G401.6 (cell line): ENCODE measurements at regions not wholly inside any gene's neighbourhood (a gene's known extent, or its start where the extent isn't known, plus 50 kb on each side); places are given as distances from the start of the nearest gene placed in this dataset.
"Not testable (repeated sequence)": the region's sequence is repeated elsewhere in the genome, so short reads cannot be mapped to it uniquely, and the experiment has no call there.

Experiments
- FAIRE-seq: peaks from 2 replicates; lab custom pipeline; 2012; peaks lifted over from hg19 to GRCh38; lab: Jason Lieb, UNC

DNA sequence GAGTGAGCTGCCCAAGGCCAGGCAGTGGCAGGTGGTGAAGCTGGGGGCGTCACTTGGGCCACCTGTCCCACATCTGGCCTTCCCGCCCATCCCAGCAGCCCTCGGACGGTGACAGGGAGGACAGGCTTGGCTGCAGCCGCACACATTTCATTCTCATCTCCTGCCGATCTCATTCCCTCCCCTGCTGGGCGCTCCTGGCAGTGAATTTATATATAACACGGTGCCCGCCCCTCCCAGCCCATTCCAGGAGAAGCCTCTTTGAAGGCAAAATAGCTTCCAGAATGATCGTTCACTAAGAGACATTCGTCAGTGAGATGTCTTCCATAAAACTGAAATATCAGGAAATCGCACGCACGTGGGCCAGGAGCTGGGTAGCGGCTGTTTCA lies 861.3 kb downstream of the TBC1D22A start:
- FAIRE-seq, result no peak

DNA sequence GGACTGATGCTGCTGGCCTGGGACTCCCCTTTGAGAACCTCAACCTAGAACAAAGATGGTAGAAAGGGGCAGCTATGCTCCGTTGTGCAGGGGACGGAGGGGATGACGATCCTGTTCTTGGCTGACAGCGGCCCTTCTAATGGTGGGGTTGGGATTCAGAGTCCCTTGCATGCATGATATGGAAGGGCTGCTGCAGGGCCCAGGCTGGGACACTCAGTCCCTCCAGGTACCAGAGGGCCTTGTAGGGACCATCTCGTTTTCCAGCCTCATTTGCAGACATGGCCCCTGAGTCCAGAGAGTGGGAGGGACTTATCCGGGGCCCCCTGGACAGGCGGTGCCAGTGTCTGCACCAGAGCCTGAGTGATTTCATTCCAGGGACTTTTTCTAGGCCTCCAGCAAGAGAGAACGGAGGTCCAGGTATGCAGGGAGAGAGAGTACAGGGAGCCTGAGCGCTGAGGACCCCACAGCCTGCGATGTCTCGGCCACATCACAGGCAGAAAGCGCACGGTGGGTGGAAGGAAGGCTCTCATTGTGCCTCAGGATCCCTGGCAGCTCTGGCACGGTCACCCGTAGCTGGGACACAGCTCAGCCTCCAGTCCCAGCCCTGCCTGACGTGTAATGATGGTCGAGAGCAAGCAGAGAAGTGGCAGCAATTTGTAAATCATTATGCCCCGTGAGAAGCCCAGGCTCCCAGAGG lies 860.8 kb downstream of the TBC1D22A start:
- FAIRE-seq, result no peak

DNA sequence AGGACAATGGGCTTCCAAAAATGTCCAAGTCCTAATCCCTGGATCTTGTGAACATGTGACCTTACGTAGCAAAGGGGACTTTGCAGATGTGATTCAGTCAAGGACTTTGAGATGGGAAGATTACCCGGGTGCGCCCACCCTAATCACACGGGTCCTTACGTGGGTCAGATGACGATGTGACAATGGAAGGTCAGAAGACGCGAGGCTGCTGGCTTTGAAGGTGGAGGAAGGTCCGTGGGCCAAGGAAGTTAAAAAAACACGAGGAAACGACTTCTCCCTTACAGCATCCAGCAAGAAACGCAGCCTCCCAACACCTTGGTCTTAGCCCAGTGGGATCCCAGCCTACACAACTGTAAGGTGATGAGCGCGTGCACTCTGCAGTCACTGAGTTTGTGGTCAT lies 860.1 kb downstream of the TBC1D22A start:
- no peak for FAIRE-seq

DNA sequence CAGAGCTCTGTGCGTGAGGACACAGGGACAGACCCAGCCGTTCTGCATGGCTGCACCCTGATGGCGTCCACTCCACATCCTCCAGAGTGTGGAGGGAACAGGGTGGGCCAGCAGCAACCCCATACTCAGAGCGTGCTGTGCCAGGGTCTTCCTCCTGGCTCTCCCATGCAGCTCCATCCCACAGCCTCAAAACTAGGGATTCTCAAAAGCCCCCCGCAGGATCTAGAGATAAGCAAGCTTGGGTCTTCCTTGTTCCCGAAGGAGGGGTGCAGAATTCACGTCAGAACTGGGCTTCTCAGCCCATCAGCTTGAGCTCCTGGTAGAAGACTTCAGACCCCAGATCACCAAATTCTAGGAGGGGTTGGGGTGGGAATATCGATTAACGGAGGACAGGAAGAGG lies 858.8 kb downstream of the TBC1D22A start:
- no peak for FAIRE-seq

DNA sequence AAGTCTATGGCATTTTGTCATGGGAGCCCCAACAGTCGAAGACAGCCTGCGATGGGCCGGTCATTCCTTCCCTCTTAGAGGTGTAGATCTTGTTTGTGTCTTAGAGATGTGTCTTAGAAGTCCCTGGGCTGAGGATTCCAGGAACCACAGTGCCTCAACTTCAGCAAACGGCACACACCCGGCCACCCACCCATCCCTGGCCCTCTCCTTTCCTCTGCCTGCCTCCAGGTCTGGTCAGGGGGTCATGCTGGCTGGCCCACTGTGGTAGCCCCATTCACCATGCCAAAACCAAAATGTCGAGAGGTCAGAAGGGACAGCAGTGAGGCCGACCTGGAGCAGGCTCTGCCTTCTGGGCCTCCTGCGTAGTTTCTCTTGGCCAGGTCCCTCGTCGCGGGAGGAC lies 857.9 kb downstream of the TBC1D22A start:
- no peak for FAIRE-seq

DNA sequence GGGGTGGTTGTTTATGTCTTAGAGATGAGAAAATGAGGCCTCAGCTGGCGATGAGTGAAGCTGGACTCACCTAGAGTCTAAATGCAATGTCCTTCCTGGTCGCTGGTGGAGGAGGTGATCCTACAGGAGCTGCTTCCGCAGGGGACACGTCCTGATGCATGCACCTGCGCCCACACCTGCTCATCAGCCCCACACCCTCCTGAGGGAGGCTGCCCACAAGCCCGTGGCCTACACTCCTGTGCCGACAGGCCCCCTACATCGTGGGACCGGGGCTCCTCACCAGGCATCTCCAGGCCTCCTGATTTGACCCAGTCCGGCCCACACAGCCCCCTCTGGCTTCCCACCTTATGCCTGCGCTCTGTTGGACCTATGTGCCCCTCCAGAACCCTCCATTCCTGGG lies 857.2 kb downstream of the TBC1D22A start:
- FAIRE-seq, result no peak

DNA sequence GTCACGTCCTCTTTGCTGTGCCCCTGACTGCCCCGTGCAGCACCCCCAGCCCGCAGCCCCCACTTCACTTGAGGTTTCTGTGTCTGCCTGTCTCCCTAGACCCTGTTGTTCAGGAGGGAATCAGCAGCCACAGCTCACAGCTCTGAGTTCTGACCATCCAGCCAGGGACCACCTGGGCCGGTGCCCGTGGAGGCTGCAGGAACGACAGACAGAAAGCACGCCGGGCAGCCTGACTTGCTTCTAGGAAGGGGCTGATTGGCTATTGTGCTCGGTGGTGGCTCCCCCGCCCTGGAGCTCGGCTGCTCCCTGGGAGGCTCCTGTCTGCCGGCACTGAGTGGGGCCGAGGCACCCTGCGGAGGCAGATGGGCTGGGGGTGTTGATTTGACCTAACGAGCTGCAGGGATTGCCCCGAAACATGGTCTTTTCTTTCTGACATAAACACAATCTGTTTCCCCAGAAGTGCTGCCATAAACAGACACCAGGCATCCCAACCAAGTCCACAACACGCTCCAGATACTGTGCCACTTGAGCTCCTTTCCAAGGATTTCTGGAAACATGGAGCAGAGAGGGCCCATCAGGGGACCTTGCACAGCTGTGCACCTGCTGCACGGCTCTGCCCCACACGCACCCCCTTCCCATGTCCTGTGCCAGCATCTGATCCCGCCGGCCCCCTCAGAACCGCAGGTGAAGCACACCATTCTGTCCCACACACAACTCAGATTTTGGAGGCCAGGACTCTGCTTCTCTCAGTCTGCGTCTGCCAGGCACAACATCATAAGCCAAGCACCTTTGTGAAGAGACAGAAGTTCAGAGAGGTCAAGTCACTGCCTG lies 855.9 kb downstream of the TBC1D22A start:
- FAIRE-seq, result no peak

DNA sequence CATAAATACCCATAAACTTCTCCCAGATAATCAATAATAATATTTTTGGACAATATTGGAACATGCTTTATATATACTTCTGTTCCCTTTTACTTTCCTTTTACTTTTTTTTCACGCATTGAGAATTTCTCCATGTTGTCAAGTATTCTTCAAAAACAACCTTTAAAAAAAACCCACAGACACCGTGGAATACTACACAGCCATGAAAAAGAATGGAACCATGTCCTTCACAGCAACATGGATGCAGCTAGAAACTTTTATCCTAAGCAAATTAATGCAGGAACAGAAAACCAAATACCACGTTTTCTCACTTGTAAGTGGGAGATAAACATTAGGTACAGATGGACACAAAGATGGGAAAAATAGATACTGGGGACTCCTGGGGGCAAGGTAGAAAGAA lies 854.7 kb downstream of the TBC1D22A start:
- FAIRE-seq, result no peak

DNA sequence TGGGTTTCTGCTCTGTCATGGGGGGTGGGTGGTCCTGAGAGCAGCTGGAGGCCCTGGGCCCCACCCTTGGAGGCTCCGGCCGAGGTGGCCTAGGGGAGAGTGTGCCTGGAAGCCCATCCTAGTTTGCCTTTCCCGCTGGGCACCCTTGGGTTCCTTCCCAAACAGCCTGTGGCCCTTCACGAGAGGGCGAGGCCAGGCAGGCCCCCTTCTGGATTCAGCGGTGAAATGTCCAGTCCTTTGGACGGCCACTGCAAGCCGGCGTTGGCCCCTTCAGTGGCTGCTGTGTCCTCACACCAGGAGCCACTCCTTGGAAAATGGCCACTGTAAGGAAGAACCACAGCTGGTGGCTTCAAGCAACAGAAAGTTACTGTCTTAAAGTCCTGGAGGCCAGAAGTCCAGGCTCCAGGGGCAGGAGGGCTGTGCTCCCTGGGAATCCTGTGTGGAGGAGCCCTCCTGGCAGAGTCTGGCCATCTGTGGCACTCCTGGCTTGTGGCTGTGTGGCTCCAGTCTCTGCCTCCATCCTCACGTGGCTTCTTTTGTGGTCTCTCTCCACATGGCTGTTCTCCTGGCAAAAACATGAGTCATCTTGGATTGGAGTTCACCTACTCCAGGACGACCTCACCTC lies 854.1 kb downstream of the TBC1D22A start:
- FAIRE-seq, result no peak

DNA sequence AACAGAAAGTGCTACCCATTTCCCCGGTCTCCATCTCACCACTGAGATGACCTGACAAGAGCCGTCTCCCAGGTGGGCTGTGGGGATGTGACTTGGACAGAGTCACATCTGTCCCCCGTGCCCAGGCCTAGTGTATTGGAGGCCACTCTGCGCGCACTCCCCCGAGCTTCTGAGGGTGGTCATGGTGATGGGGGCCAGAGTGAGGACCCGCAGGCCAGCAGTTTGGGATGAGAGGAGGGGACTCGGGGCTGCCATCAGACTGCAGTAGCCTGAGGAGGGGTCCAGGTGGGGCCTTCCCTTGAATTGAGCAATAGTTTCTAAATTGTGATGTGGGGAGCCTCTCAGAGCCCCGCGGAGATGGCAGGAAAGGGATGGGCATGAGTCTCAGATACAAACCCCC lies 852.6 kb downstream of the TBC1D22A start:
- no peak for FAIRE-seq

DNA sequence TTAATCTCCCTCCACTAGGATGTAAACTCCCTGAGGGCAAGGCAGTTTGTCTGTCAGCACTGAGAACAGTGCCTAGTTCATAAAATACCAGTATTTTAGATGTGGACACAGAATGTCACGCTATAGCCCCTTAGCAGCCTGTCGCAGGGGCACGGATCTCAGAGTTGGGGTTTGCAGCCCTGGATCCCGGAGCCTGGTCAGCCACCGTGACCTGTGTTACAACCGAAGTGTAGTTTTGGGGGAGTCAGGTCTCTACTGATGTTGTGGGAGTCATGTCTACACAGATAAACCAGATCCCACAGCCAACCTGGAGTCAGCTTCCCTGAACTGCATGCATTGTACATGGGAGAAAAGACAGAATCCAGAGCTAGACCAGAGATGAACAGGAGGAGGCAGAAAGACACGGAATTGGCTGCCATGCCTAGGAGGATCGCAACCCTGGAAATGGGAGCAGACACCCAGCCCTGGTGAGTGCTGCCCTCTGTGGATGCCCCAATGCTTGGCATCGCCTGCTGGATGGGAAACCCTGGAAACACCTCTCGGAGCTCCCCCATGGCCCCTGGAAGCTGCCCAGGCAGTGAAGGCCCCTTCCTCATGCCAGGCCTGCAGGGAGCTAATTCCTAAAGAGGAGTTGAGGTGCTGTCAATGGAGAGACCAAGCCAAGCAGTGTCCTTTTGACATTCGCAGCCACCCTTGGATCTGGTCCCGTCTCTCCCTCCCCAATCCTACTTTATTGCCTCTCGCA lies 851.3 kb downstream of the TBC1D22A start:
- FAIRE-seq, result no peak

DNA sequence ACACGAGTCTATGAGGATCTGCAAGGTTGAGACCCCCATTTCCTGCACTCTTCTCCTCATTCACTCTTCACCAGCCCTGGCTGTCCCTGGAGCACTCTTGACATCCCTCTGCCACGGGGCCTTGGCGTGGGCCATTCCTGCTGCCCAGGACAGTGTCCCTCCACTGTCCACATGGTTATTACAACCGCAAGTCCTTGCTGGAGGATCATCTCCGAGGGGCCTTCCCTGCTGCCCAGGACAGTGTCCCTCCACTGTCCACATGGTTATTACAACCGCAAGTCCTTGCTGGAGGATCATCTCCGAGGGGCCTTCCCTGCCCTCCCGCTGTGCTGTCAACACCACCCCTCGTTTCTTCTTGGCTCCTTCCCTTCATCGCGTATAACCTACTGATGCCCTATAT lies 850.7 kb downstream of the TBC1D22A start:
- not testable (repeated sequence) for FAIRE-seq

DNA sequence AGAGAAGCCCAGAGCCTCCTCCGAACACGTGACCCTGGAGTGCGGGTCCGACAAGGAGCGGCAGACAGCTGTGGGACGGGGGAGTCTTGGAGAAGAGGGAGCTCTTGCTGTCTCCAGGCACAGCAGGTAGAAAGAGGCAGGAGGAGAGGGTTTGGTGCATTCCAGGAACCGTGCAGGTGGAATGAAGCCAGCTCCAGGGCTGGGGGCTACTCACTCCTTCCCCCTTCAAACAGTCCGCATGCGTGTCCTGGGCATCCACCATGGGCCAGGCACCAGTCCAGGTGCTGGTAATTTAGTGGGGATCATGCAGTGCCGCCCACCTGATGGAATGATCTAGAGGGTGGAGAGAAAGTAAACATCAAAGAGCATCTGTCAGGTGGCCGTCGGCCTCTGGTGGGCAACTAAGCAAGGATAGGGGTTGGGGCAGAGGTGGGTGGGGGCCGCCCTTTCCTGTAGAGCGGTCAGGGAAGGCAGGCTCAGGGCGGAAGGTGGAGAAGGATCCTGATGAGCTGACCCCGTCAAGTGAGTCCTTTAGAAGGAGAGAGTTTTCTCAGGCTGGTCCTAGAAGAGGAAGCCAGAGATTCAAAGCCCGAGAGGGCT lies 850.0 kb downstream of the TBC1D22A start:
- FAIRE-seq, result no peak

DNA sequence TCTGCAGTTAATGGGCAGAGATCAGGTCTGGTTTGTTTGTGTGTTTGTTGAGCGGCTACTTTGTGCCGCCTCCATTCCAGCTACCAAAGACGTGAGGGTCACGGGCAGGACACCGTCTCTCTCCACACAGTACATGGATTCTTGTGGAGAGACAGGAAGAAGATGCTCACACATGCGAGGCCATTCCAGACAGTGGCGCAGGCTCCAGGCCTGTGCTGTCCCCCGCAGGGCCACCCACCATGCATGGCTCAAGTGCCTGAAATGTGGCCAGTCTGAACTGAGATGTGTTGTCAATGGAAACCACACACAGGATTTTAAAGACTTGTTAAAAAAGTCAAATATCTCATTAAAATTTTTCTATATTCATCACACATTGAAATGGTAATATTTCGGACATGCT lies 848.3 kb downstream of the TBC1D22A start:
- FAIRE-seq, result no peak

DNA sequence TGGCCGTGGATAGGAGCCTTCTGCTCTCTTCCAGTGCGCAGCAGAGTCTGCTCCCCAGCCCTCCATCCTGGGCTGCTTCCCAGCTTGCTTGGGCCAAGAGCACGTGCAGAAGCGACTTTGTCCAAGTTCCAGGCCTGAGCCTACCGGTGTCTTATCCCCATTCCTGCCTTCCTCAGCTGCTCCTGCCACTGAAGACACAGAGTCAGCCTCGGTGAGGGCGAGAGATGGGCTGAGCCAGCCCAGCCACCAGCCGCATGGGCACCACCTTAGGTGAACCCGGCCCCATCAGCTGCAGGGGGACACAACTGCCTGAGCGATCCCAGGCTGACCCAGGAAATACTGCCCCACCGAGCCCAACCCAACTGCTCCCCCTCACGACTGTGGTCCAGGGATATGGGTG lies 847.8 kb downstream of the TBC1D22A start:
- FAIRE-seq, result no peak

DNA sequence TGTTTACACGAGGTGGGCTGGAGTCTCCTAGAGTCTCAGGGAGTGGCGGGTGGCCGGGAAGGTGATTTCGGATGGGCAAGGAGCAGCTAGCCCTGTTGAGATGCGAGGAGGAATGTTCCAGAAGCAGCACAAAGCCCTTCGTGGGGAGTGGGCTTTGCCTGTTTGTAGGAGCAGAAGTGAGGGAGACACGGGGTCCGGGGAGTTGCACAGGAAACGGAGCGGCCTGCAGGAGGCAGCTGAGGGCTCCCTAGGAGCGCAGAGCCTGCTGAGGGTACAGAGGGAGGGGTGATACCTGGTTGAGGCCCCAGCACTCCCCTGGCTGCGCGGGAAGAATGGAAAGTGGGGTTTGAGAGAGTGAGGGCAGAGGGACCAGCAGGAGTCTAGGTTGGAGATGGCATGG lies 847.2 kb downstream of the TBC1D22A start:
- FAIRE-seq, result no peak

DNA sequence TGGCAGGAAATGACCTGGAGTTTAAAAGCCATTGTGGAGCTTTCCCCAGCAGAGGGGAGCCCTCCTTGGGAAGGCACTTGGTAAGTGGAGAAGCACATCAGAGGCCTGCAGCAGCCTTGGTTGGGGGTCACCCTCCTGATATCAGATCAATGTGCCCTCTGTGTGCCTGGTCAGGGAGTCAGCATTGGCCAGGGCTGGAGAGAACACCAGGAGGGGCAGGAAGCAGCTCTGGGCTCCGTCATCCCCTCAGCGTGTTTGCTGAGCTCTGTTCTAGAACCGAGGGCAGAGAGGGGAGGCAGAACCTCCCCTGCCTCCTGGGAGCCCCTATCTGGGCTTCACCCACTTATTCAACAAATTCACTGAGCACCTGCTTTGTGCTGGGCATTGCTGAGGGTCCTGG lies 846.0 kb downstream of the TBC1D22A start:
- no peak for FAIRE-seq

DNA sequence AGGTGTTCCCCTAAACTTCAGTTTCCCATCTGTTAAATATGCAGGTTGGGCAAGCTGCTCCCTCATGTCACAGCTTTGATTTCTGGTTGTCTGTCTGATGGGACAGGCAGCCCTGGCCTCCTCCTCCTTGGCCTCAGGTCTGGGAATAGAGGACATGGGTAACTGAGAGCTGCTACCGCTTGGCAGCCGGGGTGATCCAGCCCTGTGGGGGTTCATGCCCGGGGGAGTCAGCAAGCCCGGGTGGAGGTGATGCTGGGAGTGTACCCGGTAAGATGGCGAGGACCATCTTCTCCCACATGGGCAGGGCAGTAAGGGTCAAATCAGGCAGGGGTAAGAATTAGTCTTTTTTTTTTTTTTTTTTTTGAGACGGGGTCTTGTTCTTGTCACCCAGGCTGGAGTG lies 845.0 kb downstream of the TBC1D22A start:
- FAIRE-seq, result no peak

DNA sequence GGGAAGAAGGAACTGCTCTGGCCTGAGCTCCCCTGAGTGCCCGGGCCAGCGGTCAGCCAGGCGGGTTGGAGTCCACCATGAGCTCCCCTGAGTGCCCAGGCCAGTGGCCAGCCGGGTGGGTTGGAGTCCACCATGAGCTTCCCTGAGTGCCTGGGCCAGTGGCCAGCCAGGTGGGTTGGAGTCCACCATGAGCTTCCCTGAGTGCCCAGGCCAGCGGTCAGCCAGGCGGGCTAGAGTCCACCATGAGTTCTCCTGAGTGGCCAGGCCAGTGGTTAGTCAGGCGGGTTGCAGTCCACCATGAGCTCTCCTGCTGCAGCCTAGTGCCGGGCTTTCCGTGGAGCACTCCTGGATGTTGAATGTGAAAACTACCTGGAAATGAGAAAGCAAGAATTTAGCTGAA lies 844.0 kb downstream of the TBC1D22A start:
- FAIRE-seq, result no peak

DNA sequence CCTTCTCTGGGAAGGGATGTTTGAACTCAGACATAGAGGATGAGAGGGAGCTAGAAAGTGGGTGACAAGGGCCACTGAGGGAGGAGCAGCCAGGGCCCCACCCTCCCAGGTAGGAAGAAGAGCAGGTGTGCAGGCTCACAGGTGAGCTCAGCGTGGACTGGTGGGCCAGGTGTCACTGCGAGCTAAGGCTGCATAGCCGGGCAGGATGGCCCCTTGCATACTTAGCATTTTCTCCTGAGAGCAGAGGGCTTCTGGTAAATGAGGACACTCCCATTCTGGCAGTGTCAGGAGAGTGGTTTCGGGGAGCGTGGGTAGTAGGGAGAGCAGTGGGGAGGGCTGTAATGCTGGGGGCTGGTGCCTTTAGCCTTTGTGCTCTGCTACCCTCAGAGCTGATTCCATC lies 843.4 kb downstream of the TBC1D22A start:
- FAIRE-seq, result no peak

DNA sequence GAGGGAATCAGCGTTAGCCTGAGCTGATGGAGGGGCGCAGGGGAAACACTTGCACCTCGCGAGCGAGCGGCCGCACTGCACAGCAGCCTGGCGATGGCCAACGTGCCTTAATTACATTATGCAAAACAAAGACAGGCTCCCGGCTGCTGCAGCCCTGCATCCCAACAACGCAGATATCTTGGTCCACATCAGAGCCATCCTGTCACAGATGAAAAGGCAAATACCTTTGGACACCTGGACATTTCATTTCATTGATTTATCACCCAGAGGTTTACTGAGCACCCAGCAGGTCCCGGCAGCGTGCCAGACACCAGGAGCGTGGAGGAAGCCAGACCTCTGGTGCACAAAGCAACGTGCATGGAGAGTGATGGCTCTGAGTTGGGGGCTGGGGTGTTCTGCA lies 843.0 kb downstream of the TBC1D22A start:
- no peak for FAIRE-seq

DNA sequence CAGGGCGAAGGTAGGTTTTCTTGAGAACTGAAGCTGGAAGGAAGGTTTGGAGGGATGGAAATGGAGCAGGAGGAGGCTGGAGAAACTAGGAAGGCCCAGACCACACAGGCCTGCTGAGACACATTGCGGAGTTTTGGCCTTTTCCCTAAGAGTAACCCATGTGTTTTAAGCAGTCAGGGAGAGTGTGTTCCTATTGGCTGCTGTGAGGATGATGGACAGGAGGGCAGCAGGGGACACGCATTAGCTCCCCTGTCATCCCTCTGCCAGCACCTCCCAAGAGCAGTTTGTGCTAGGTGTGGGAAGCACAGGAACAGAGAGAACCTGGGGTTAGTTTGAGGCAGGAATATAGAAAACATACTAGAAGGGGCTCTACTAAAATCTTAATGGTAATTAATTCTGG lies 842.1 kb downstream of the TBC1D22A start:
- FAIRE-seq, result no peak
